Naive thymus-derived CD8-positive, alpha-beta T cell (primary cell): ENCODE measurements at regions not wholly inside any gene's neighbourhood (a gene's known extent, or its start where the extent isn't known, plus 50 kb on each side); places are given as distances from the start of the nearest gene placed in this dataset.

Experiments used
- ATAC-seq, 2 donors: fragments of 150-1000 bp; cut with Tn5 transposase in 1 of 2; sonication (Bioruptor Pico), chemical (Tn5 transposase) in 1 of 2; 1 replicate in 1 of 2; 2 replicates in 1 of 2; pipeline ENCODE4 v1.10.0; 2021; ENCODE audit warnings: mild to moderate bottlenecking in 2 of 2, moderate library complexity in 2 of 2
- POLR2A ChIA-PET: fragments of 350-600 bp; sonication (Branson Sonifier 250); formaldehyde crosslinking; loops from one replicate; lab custom pipeline; 2021; ENCODE audit warnings: antibody characterized with exemption; lab: Charles Lee
- DNase-seq, 10 donors: peaks; one replicate each; pipeline versions ENCODE4 v3.0.0 to v3.0.0-alpha.2; 2020 to 2022
- H3K27ac Mint-ChIP-seq, 10 donors: one replicate each; pipeline ENCODE4 v1.8.0; 2020 to 2022; ENCODE audit warnings: mild to moderate bottlenecking in 10 of 10, mixed read lengths in 10 of 10, moderate library complexity in 4 of 10, inconsistent platforms in 1 of 10
- H3K27me3 Mint-ChIP-seq, 5 donors: one replicate each; pipeline ENCODE4 v1.8.0; 2021 to 2022; ENCODE audit warnings: mixed read lengths in 5 of 5
- H3K36me3 Mint-ChIP-seq, 3 donors: one replicate each; pipeline ENCODE4 v1.8.0; 2020 to 2022; ENCODE audit warnings: mixed read lengths in 3 of 3, mild to moderate bottlenecking in 2 of 3, inconsistent platforms in 1 of 3
- H3K4me1 Mint-ChIP-seq, 4 donors: one replicate each; pipeline ENCODE4 v1.8.0; 2021 to 2022; ENCODE audit warnings: mixed read lengths in 4 of 4
- H3K4me3 Mint-ChIP-seq, 10 donors: one replicate each; pipeline ENCODE4 v1.8.0; 2020 to 2022; ENCODE audit warnings: mild to moderate bottlenecking in 10 of 10, mixed read lengths in 10 of 10, moderate library complexity in 6 of 10, inconsistent platforms in 1 of 10
- H3K9me3 Mint-ChIP-seq, 9 donors: one replicate each; pipeline ENCODE4 v1.8.0; 2020 to 2022; ENCODE audit warnings: mixed read lengths in 9 of 9, mild to moderate bottlenecking in 3 of 9, inconsistent platforms in 1 of 9, moderate library complexity in 1 of 9

DNA sequence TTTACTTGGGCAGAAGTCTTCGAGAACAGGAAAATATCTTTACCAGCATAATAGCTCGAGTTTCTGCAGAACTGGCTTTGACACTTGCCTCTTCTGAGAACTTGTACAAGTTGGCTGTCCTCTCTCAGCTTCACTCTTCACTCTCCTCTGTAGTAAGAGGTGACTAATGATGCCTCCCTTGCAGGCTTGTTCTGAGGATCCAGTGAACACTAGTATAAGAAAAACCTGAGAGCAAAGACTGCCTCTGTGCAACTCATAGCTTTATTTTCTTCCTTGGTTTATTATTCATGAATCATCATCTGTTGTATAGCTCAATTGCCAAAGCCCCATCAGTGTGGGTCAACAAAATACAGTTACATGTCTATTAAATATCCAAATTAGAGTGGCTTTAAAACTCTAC is 266.7 kb upstream of the CLNK start:
- Mint-ChIP-seq H3K27ac (no peak overlapping the region), H3K4me3 (no peak overlapping the region), H3K27me3 (peaks cover 0 to 4% (median 3%) of the 10 kb centered on the region in 5 donors), H3K9me3 (no peaks in the 10 kb centered on the region), H3K36me3 (no peaks in the 10 kb centered on the region), H3K4me1 (peaks cover 1 to 16% (median 9%) of the 10 kb centered on the region in 4 donors)
- DNase-seq: no peak
- ATAC-seq: no peak
- POLR2A ChIA-PET: no interaction called here

DNA sequence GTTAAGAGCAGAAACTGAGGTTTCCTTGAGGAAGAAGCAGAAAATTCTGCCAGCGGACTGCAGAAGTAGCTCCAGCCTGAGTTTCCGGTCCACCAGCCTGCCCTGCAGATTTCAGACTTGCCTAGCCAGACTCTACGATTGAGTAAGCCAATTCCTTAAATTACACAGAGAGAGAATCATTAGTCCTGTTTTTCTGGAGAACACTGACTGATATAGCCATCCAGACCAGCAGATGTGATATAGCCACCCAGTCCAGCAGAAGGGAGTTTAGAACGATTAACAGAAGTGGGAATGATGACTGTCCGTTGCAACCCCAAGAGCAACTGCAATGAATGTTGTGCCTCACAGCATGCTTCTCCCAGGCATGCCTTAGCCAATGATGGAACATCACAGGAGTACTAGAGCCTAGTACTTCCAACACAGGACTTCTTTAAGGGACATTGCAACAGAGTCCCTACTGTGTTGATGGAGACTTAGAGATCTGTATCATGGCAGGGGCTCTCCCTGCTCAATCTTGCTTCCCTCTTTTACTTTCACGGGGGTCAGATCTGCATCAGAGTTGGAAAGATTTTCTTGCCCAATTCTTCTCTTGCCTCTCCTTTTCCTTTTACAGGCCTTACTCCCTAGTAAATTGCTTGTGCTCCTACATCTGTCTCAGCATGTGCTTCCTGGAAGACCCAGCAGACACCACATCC is 264.6 kb upstream of the CLNK start:
- no peak for DNase-seq

DNA sequence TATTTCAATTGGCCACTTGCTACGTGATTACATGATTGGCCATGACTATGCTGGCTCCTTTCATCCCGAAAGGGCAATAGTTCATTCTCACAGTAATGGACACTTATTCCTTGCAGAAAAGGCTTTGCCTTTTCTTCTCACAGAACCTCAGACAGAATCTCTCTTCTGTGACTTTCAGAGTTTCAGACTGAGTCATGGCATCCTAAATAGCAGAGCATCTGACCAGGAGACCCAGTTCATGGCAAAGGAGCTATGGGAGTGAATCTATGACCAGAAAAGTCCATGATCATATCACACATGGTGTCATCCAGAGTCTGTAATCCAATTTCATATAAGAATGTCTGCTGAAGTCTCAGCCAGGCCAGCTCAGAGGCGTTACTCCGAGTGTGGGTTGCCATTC is 263.3 kb upstream of the CLNK start:
- no peak overlapping the region for H3K27ac Mint-ChIP-seq
- no peaks in the 10 kb centered on the region for H3K4me1 Mint-ChIP-seq
- H3K27me3 Mint-ChIP-seq: peaks cover 0 to 2% (median 0%) of the 10 kb centered on the region in 5 donors
- no peaks in the 10 kb centered on the region for H3K36me3 Mint-ChIP-seq
- peaks cover 0 to 3% (median 0%) of the 10 kb centered on the region in 9 donors for H3K9me3 Mint-ChIP-seq
- DNase-seq: no peak
- POLR2A ChIA-PET: no interaction called here
- no peak for ATAC-seq
- H3K4me3 Mint-ChIP-seq: no peak overlapping the region

More for the DNA sequence above, 264.6 kb upstream of the CLNK start:
- Mint-ChIP-seq H3K9me3 (no peaks in the 10 kb centered on the region), H3K27me3 (peaks cover 0 to 4% (median 0%) of the 10 kb centered on the region in 5 donors), H3K4me1 (peaks cover 0 to 1% (median 0%) of the 10 kb centered on the region in 4 donors), H3K4me3 (no peak overlapping the region), H3K27ac (no peak overlapping the region), H3K36me3 (no peaks in the 10 kb centered on the region)
- ATAC-seq: no peak
- POLR2A ChIA-PET: no interaction called here

DNA sequence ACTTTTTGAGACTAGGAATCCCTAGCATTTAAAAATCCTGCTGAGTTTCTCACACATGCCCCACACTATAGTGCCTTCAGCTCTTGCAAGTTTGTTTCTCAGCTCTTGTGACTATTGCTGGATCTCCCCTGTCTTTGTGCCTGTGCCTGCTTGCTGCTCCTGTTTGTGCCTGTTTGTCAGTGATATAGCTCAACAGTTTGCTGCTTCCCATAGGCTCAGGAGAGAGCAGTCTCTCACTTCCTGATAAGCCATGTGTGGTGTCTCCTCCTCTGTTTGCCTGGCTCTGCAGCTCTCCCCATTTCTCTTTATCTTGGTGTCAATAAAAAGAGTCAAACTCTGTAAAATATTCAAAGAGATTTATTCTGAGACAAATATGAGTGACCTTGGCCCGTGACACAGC is 259.8 kb upstream of the CLNK start:
- Mint-ChIP-seq H3K27ac (no peak overlapping the region), H3K4me1 (no peaks in the 10 kb centered on the region), H3K36me3 (peaks cover 0 to 13% (median 0%) of the 10 kb centered on the region in 3 donors), H3K9me3 (peaks cover 0 to 18% (median 9%) of the 10 kb centered on the region in 9 donors), H3K27me3 (peaks cover 0 to 3% (median 0%) of the 10 kb centered on the region in 5 donors), H3K4me3 (no peak overlapping the region)
- DNase-seq: no peak
- ATAC-seq: no peak
- POLR2A ChIA-PET: no interaction called here

DNA sequence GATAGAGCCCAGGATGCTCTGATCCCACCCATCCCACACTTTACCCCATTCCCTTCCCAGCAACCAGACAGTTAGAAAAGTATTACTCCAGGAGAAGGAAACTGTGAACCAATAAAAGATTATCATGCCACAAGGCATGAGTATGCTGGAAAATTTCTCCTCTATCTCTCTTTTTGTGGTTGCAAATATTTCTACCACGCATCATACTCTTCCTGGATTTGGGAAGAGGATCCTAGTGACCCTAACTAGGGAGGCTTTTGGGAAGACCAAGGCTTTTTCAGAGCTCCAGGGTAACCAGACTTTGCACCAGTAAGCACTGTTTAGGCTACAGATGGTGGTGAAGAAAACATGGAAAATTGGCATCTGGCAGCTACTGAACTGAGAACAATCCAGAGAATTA is 257.6 kb upstream of the CLNK start:
- Mint-ChIP-seq H3K9me3 (peaks cover 0 to 21% (median 11%) of the 10 kb centered on the region in 9 donors), H3K4me3 (no peak overlapping the region), H3K27ac (no peak overlapping the region), H3K36me3 (peaks cover 0 to 15% (median 0%) of the 10 kb centered on the region in 3 donors), H3K27me3 (peaks cover 0 to 2% (median 0%) of the 10 kb centered on the region in 5 donors), H3K4me1 (no peaks in the 10 kb centered on the region)
- DNase-seq (no peak), ATAC-seq (no peak)
- POLR2A ChIA-PET: no interaction called here

DNA sequence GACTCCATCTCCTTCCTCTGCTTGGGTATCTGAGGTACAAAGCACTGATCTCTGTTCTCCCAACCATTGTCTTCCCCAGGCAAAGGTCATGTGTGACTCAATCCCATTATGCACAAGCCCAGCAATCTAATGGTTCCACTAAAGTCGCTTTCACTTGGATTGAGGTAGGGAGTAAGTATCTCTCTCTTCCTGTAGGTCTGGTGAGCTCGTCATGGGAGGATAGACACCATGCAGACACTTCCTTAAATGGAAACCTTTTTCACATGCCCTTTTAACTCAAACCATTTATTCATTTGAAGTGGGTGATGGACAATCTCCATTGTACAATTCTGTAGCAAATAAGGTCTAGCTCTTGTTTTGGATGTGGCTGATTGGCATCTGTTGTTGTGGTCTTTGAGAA is 245.2 kb upstream of the CLNK start:
- ATAC-seq: no peak
- Mint-ChIP-seq H3K27ac (no peak overlapping the region), H3K4me1 (peaks cover 0 to 5% (median under 1%) of the 10 kb centered on the region in 4 donors), H3K9me3 (no peaks in the 10 kb centered on the region), H3K36me3 (no peaks in the 10 kb centered on the region), H3K27me3 (no peaks in the 10 kb centered on the region), H3K4me3 (no peak overlapping the region)
- POLR2A ChIA-PET: no interaction called here
- DNase-seq: no peak

DNA sequence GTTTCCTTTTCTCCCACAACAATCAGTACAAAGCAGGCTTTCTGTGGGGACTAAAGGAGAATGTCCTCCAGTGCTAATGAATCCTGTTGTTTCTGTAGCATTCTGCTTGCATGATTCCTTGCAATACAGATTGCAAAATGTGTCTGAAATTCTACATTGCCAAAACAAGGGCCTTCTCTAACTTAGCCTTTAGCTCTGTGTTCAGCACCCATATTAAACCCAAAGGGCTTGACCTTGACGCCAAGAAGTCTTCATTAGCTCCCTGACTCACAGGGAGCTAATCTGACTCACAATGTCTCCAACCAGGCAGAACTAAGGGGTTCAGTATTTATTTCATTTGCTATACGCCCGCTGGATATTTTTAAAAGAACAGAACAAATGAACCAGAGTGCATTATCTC is 241.4 kb upstream of the CLNK start:
- DNase-seq: no peak
- no peaks in the 10 kb centered on the region for H3K36me3 Mint-ChIP-seq
- H3K27ac Mint-ChIP-seq: no peak overlapping the region
- no peaks in the 10 kb centered on the region for H3K27me3 Mint-ChIP-seq
- H3K4me3 Mint-ChIP-seq: no peak overlapping the region
- no peak for ATAC-seq
- POLR2A ChIA-PET: no interaction called here
- H3K9me3 Mint-ChIP-seq: no peaks in the 10 kb centered on the region
- H3K4me1 Mint-ChIP-seq: peaks cover 0 to 5% (median under 1%) of the 10 kb centered on the region in 4 donors

DNA sequence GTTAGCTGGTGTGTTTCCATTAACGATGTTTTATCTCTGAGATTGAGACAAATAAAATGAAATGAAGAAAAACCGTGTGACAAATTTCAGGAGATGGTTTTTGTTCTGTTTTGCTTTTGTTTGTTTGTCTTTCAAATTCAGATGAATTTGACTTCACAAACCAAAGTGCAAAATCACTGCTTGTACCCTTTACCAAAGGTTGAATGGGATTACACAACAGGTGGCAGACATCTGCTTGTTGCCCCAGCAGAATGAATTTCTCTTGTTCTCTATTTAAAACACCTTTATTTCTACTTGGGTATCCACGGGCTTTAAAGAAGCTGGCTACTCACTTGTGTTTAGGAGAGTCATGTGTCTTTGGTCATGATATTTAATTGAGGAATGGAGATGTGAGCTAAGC is 239.7 kb upstream of the CLNK start:
- Mint-ChIP-seq H3K36me3 (no peaks in the 10 kb centered on the region), H3K4me1 (no peaks in the 10 kb centered on the region), H3K27ac (no peak overlapping the region), H3K9me3 (no peaks in the 10 kb centered on the region), H3K4me3 (no peak overlapping the region), H3K27me3 (no peaks in the 10 kb centered on the region)
- ATAC-seq: no peak
- DNase-seq: no peak
- POLR2A ChIA-PET: no interaction called here

DNA sequence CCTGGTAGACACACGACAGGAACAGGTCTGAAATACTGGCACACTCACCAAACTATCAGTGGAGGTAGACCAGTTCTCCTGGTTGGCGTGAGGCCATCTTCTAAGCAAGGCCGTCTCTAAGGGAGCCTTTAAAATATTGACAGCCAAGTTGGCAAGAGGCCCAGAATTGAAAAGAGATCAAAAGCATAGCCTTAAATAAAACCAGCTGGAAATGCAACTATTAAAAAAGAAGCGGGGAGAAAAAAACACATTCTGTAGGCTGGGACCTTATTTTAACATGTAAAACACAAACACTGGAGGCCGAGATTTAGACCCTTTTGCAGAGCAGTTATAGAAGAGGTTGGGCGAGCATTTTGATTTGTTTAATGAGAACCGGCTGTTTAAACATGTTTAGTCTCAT is 233.0 kb upstream of the CLNK start:
- POLR2A ChIA-PET: no interaction called here
- H3K9me3 Mint-ChIP-seq: no peaks in the 10 kb centered on the region
- ATAC-seq: no peak

DNA sequence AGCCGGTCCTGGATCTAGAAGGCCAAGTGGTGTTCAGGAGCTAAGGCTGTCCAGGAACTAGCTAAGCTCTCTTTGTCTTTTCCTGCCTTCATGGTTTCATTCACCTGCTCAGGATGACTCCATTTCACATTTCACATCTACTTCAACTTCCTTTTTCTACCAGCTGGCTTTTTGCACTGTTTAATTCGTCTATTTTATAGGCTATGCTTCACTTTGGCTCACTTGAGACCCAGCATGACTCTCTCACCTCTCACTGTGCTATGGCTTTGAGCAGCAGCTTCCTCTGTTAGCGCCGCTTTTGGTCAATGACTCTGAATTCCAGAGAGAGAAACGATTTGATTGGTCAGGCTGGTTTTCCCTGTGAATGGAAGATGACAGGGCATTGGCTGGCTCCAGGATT is 213.5 kb upstream of the CLNK start:
- no peaks in the 10 kb centered on the region for H3K36me3 Mint-ChIP-seq
- no peak overlapping the region for H3K4me3 Mint-ChIP-seq
- H3K27ac Mint-ChIP-seq: no peak overlapping the region
- H3K9me3 Mint-ChIP-seq: peaks cover 0 to 3% (median 0%) of the 10 kb centered on the region in 9 donors
- POLR2A ChIA-PET: no interaction called here
- H3K27me3 Mint-ChIP-seq: peaks cover 0 to 28% (median 5%) of the 10 kb centered on the region in 5 donors
- DNase-seq (no peak), ATAC-seq (no peak)
- peaks cover 0 to 11% (median 5%) of the 10 kb centered on the region in 4 donors for H3K4me1 Mint-ChIP-seq

More for the DNA sequence above, 233.0 kb upstream of the CLNK start:
- Mint-ChIP-seq H3K36me3 (no peaks in the 10 kb centered on the region), H3K4me3 (no peak overlapping the region), H3K27ac (no peak overlapping the region), H3K27me3 (no peaks in the 10 kb centered on the region), H3K4me1 (no peaks in the 10 kb centered on the region)
- no peak for DNase-seq

DNA sequence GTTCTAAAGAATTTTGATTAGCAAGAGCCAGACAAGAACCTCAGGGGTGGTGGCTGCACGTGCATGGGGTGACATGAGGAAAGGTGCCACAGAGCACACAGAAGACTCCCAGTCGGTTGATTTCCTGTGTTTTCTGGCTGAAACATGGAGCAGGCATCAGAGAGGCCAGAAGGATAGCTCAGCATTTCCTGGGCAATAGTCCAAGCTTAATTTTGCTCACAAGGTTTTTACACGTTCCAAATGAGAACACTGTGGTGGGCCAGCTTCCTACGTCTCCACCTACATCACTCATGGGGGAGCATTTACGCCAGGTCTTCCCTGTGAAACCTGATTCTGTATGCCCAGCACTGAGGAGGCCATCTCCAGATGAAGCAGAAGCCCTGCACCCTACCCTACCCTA is 212.5 kb upstream of the CLNK start:
- Mint-ChIP-seq H3K27me3 (peaks cover 0 to 30% (median 5%) of the 10 kb centered on the region in 5 donors), H3K4me1 (peaks cover 0 to 11% (median 5%) of the 10 kb centered on the region in 4 donors), H3K4me3 (no peak overlapping the region), H3K36me3 (no peaks in the 10 kb centered on the region), H3K27ac (no peak overlapping the region), H3K9me3 (peaks cover 0 to 3% (median 0%) of the 10 kb centered on the region in 9 donors)
- no peak for DNase-seq
- POLR2A ChIA-PET: no interaction called here
- no peak for ATAC-seq

DNA sequence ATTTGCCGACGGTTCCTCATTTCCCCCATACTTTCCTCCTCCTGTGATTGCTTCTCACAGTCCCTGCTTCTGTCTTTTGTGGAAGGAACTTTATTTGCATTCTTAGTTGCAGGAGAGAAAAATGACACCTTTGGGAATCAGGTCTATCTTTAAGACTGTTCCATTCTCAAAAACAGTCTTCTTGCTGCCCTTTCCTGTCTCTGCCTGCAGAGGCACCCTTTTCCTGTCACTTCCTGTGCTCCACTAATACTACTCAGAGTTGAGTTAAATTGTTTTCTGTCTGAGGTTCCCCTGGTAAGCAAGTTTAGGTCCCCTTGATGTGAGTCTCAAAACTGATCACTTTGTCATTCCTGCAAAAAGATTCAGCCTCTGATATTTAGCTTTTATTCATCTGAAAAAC is 208.8 kb upstream of the CLNK start:
- no peaks in the 10 kb centered on the region for H3K36me3 Mint-ChIP-seq
- DNase-seq (peak in 1 of 10 donors; percentile 2), ATAC-seq (no peak)
- peaks cover 0 to 33% (median 7%) of the 10 kb centered on the region in 5 donors for H3K27me3 Mint-ChIP-seq
- peaks cover 0 to 11% (median 5%) of the 10 kb centered on the region in 4 donors for H3K4me1 Mint-ChIP-seq
- no peak overlapping the region for H3K27ac Mint-ChIP-seq
- H3K4me3 Mint-ChIP-seq: no peak overlapping the region
- peaks cover 0 to 3% (median 0%) of the 10 kb centered on the region in 9 donors for H3K9me3 Mint-ChIP-seq
- POLR2A ChIA-PET: no interaction called here

DNA sequence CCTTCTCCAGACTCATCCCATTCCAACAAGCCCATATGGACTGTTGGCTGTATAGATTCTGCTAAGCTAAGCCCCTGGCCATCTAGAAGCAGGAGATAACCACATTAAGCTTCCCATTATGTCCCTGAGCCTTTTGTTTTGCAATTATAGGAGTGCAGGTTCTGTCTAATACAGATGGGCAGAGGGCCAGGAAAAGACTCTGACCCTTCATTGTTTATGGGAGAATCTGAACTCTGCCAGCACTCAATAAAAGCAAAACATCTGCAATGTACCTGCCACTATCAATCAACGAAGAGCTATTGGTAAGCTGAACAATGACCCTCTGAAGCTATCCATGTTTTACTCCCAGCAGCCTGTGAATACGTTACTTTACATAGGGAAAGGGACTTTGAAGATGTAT is 207.3 kb upstream of the CLNK start:
- Mint-ChIP-seq H3K4me3 (no peak overlapping the region), H3K36me3 (no peaks in the 10 kb centered on the region), H3K9me3 (peaks cover 0 to 2% (median 0%) of the 10 kb centered on the region in 9 donors), H3K27me3 (peaks cover 0 to 33% (median 7%) of the 10 kb centered on the region in 5 donors), H3K4me1 (peaks cover 0 to 6% (median 5%) of the 10 kb centered on the region in 4 donors), H3K27ac (no peak overlapping the region)
- DNase-seq (no peak), ATAC-seq (no peak)
- POLR2A ChIA-PET: no interaction called here

DNA sequence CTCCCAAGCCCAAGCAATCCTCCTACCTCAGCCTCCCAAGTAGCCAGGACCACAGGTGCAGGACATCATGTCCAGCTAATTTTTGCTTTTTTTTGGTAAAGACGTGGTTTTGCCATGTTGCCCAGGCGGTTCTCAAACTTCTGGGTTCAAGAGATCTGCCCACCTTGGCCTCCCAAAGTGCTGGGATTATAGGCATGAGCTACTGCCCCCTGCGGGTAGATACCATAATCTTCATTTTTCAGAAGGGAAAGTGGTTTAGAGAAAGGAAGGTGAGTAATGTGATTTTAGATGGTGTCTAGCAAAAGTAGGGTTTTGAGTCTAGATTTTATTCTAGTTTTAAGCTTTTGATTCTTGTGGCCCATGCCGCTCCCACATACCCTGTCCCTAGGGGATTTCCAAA is 205.3 kb upstream of the CLNK start:
- ATAC-seq (no peak), DNase-seq (no peak)
- Mint-ChIP-seq H3K27ac (no peak overlapping the region), H3K36me3 (no peaks in the 10 kb centered on the region), H3K4me1 (peaks cover 0 to 6% (median 5%) of the 10 kb centered on the region in 4 donors), H3K27me3 (peaks cover 0 to 32% (median 6%) of the 10 kb centered on the region in 5 donors), H3K9me3 (peaks cover 0 to 2% (median 0%) of the 10 kb centered on the region in 9 donors), H3K4me3 (no peak overlapping the region)
- POLR2A ChIA-PET: no interaction called here
